ENCODE measurements at regions not wholly inside any gene's neighbourhood (a gene's known extent, or its start where the extent isn't known, plus 50 kb on each side); places are given as distances from the start of the nearest gene placed in this dataset.

- TF ChIP-seq CTCF (IDR thresholded peaks at IDR 0.05) (no peak), HES2 (IDR thresholded peaks at IDR 0.05) (no peak), MAZ (IDR thresholded peaks at IDR 0.05; ENCODE audit: borderline replicate concordance, low read depth, low read length) (no peak), PHF8 (IDR thresholded peaks at IDR 0.05; ENCODE audit: borderline replicate concordance, low read depth) (no peak), RFX5 (IDR thresholded peaks at IDR 0.05) (no peak), MAX (IDR thresholded peaks at IDR 0.05) (no peak), BHLHE40 (IDR thresholded peaks at IDR 0.05; ENCODE audit: low read depth, low read length) (no peak), NR3C1 (IDR thresholded peaks at IDR 0.05) (no peak), TP53 (CRISPR knock-in tag; IDR thresholded peaks at IDR 0.05) (no peak), CEBPB (IDR thresholded peaks at IDR 0.05) (no peak), HMGXB4 (CRISPR knock-in tag; IDR thresholded peaks at IDR 0.05; ENCODE audit: borderline replicate concordance) (no peak), CHD2 (IDR thresholded peaks at IDR 0.05; ENCODE audit: low read length, partially characterized antibody) (no peak)
Measured at GRCh38 chr10:130545697-130546096, 409.5 kb downstream of the GLRX3 start.

Data from A549 (cell line).